Neural crest cell (in vitro differentiated cells): ENCODE measurements at regions not wholly inside any gene's neighbourhood (a gene's known extent, or its start where the extent isn't known, plus 50 kb on each side); places are given as distances from the start of the nearest gene placed in this dataset.

Experiments
- DNase-seq: peaks from one replicate; pipeline ENCODE4 v3.0.0; 2021; ENCODE audit warnings: low read depth, mixed read lengths, low spot score
- H3K27ac Mint-ChIP-seq: one replicate; pipeline ENCODE4 v1.8.0; 2021; ENCODE audit warnings: mild to moderate bottlenecking, mixed read lengths; ENCODE audit not compliant: unreplicated experiment
- H3K27me3 Mint-ChIP-seq: 2 replicates; pipeline ENCODE4 v1.8.0; 2021; ENCODE audit warnings: low read depth, mild to moderate bottlenecking, mixed read lengths
- H3K36me3 Mint-ChIP-seq: 2 replicates; pipeline ENCODE4 v1.8.0; 2021; ENCODE audit warnings: low read depth, mild to moderate bottlenecking, mixed read lengths
- H3K4me1 Mint-ChIP-seq: 2 replicates; pipeline ENCODE4 v1.8.0; 2021; ENCODE audit warnings: mixed read lengths
- H3K4me3 Mint-ChIP-seq: one replicate; pipeline ENCODE4 v1.8.0; 2021; ENCODE audit warnings: mild to moderate bottlenecking, mixed read lengths
- H3K9me3 Mint-ChIP-seq: 2 replicates; pipeline ENCODE4 v1.8.0; 2021; ENCODE audit warnings: mixed read lengths
- CTCF ChIP-seq: fragments of 200-600 bp; sonication (generic); conservative IDR thresholded peaks from 2 replicates; pipeline ENCODE4 v1.5.0; 2021; ENCODE audit warnings: antibody characterized with exemption, mild to moderate bottlenecking

DNA sequence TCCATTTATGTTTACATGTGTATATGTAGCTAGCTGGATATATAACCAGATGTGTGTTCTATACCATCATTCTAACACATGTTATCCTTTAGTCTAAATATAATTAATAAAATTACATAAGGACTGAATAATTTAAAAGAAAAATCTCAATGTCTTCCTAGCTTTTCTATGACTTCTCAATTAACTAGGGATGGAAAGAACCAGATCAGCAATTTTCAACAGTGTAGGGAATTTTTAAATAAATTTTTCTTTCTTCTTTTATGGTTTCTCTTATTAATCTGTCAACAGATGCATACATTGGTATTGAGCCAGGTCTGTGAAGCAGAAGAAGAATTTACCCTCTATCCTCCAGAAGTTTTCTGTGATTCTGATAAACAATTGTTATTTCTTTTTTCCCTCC lies 2180.4 kb upstream of the C9orf72 start:
- Mint-ChIP-seq H3K27ac (no peak overlapping the region), H3K4me1 (no peaks in the 10 kb centered on the region), H3K27me3 (no peaks in the 10 kb centered on the region), H3K36me3 (no peaks in the 10 kb centered on the region), H3K4me3 (no peak overlapping the region), H3K9me3 (no peaks in the 10 kb centered on the region)
- DNase-seq = no peak
- TF ChIP-seq CTCF = no peak

DNA sequence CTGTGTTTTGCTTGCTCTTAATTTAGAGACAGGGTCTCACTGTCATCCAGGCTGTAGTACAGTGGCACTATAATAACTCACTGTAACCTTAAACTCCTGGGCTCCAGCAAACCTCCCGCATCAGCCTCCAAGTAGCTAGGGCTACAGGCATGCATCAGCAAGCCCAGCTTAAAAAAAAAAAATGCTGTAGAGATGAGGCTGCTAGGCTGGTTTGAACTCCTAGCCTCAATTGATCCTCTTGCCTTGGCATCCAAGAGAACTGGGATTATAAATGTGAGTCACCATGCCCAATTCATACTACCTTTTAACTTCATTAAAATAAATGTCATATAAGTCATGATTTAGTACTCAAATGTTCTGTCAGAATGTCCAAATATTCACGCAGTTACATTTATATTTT lies 2195.7 kb upstream of the C9orf72 start:
- Mint-ChIP-seq H3K27ac (no peak overlapping the region), H3K4me3 (no peak overlapping the region), H3K4me1 (no peaks in the 10 kb centered on the region), H3K27me3 (no peaks in the 10 kb centered on the region), H3K36me3 (peaks cover 2% of the 10 kb centered on the region), H3K9me3 (peaks cover 4% of the 10 kb centered on the region)
- DNase-seq = no peak
- no peak for TF ChIP-seq CTCF

DNA sequence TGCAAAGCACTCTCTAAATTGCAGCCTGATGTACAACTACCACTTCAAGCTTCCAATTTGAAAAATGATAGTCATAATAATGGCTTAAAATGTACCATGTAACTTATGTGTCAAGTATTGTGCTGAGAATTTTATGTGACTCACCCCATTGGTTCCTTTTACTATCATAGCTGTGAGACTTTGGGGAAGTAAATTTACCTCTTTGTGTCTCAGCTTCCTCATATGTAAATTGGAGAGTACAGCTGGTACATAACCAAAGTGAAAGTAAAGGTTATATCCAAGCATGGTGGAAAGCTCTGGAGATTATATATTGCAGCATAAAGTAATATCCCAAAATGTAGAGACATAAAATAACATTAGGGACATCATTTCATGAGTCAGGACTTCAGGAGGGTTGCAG lies 2200.4 kb upstream of the C9orf72 start:
- H3K4me1 Mint-ChIP-seq = no peaks in the 10 kb centered on the region
- H3K4me3 Mint-ChIP-seq = no peak overlapping the region
- peaks cover 5% of the 10 kb centered on the region for H3K9me3 Mint-ChIP-seq
- H3K27me3 Mint-ChIP-seq = no peaks in the 10 kb centered on the region
- H3K36me3 Mint-ChIP-seq = no peaks in the 10 kb centered on the region
- no peak for TF ChIP-seq CTCF
- DNase-seq = no peak
- no peak overlapping the region for H3K27ac Mint-ChIP-seq

GRCh38 chr9:29775491-29775890 lies 2202.2 kb upstream of the C9orf72 start:
- no peak for DNase-seq
- no peaks in the 10 kb centered on the region for H3K36me3 Mint-ChIP-seq
- no peaks in the 10 kb centered on the region for H3K27me3 Mint-ChIP-seq
- peaks cover 5% of the 10 kb centered on the region for H3K9me3 Mint-ChIP-seq
- no peak overlapping the region for H3K4me3 Mint-ChIP-seq
- no peaks in the 10 kb centered on the region for H3K4me1 Mint-ChIP-seq
- no peak overlapping the region for H3K27ac Mint-ChIP-seq
- TF ChIP-seq CTCF = no peak

- Mint-ChIP-seq H3K4me1 (no peaks in the 10 kb centered on the region), H3K27ac (no peak overlapping the region), H3K36me3 (no peaks in the 10 kb centered on the region), H3K27me3 (no peaks in the 10 kb centered on the region), H3K4me3 (no peak overlapping the region), H3K9me3 (peaks cover 5% of the 10 kb centered on the region)
- DNase-seq = no peak
- TF ChIP-seq CTCF = no peak
Measured at GRCh38 chr9:29778281-29778849, 2205.1 kb upstream of the C9orf72 start.

DNA sequence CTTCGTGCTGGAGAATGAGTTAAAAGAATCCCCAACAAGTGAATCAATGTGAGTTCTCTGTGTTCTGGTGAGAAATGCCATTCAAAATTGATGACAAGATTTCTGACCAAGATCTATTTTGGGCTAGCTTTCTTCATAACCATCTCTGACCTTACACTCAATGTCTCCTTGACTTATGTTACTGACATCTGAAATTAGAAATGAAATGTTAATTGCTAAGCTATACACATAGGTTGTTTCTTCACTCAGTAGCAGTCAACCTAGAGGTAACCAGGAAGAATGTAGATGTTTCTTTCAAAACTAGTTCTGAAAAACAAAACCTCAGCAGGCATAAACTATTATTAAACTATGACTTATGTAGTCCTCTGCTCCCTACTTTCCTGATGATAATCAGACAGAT lies 2220.7 kb upstream of the C9orf72 start:
- Mint-ChIP-seq H3K9me3 (no peaks in the 10 kb centered on the region), H3K4me1 (no peaks in the 10 kb centered on the region), H3K36me3 (no peaks in the 10 kb centered on the region), H3K27ac (no peak overlapping the region), H3K4me3 (no peak overlapping the region), H3K27me3 (no peaks in the 10 kb centered on the region)
- DNase-seq = no peak
- TF ChIP-seq CTCF = no peak
